GM23338 (cell line): ENCODE measurements at regions not wholly inside any gene's neighbourhood (a gene's known extent, or its start where the extent isn't known, plus 50 kb on each side); places are given as distances from the start of the nearest gene placed in this dataset.

Experiments
- ATAC-seq: fragments of 200-7000 bp; cut with Tn5 transposase; 3 replicates; pipeline ENCODE4 v1.9.1; 2020
- DNase-seq: peaks from one replicate; pipeline ENCODE4 v3.0.0-alpha.2; 2015; ENCODE audit warnings: low spot score
- H2AFZ ChIP-seq: fragments of 200-600 bp; sonication (generic); 2 replicates; pipeline ENCODE4 v1.8.0; 2016; ENCODE audit warnings: antibody characterized with exemption, mild to moderate bottlenecking, moderate library complexity
- H3F3A ChIP-seq: fragments of 200-600 bp; sonication (generic); replicated peaks from 2 replicates; pipeline ENCODE4 v1.8.0; 2017; ENCODE audit warnings: antibody characterized with exemption, mixed run types, low read depth
- H3K27ac ChIP-seq: fragments of 200-600 bp; sonication (generic); 2 replicates; pipeline ENCODE4 v1.6.1; 2016; ENCODE audit warnings: low read depth
- H3K27me3 ChIP-seq: fragments of 200-600 bp; sonication (generic); 2 replicates; pipeline ENCODE4 v1.8.0; 2016; ENCODE audit warnings: mild to moderate bottlenecking, mixed run types, moderate library complexity; ENCODE audit not compliant: insufficient read depth
- H3K36me3 ChIP-seq: fragments of 200-600 bp; sonication (generic); 2 replicates; pipeline ENCODE4 v1.8.0; 2016; ENCODE audit warnings: mild to moderate bottlenecking; ENCODE audit not compliant: insufficient read depth
- H3K4me1 ChIP-seq: fragments of 200-600 bp; sonication (generic); 2 replicates; pipeline ENCODE4 v1.8.0; 2016; ENCODE audit warnings: mild to moderate bottlenecking, moderate library complexity; ENCODE audit not compliant: insufficient read depth
- H3K4me2 ChIP-seq: fragments of 200-600 bp; sonication (generic); 2 replicates; pipeline ENCODE4 v1.7.1; 2017; ENCODE audit warnings: mixed run types
- H3K4me3 ChIP-seq: fragments of 200-600 bp; sonication (generic); 2 replicates; pipeline ENCODE4 v1.6.1; 2016; ENCODE audit warnings: mixed run types
- H3K79me2 ChIP-seq: fragments of 200-600 bp; sonication (generic); replicated peaks from 2 replicates; pipeline ENCODE4 v1.8.0; 2017; ENCODE audit warnings: mild to moderate bottlenecking; ENCODE audit not compliant: insufficient read depth
- H3K9me2 ChIP-seq: fragments of 200-600 bp; sonication (generic); 2 replicates; pipeline ENCODE4 v1.8.0; 2017; ENCODE audit not compliant: insufficient read depth
- H4K20me1 ChIP-seq: fragments of 200-600 bp; sonication (generic); replicated peaks from 2 replicates; pipeline ENCODE4 v1.8.0; 2017; ENCODE audit warnings: mild to moderate bottlenecking; ENCODE audit not compliant: insufficient read depth
- H3K27ac Mint-ChIP-seq: 2 replicates; pipeline ENCODE4 v1.8.0; 2020; ENCODE audit warnings: inconsistent platforms, mild to moderate bottlenecking, moderate library complexity, mixed read lengths
- H3K27me3 Mint-ChIP-seq: 3 replicates; pipeline ENCODE4 v1.8.0; 2022; ENCODE audit warnings: low read depth, mild to moderate bottlenecking, moderate library complexity, mixed read lengths, inconsistent platforms; ENCODE audit not compliant: insufficient read depth, poor library complexity
- H3K36me3 Mint-ChIP-seq: 3 replicates; pipeline ENCODE4 v1.8.0; 2021; ENCODE audit warnings: low read depth, mild to moderate bottlenecking, inconsistent platforms, moderate library complexity, mixed read lengths
- H3K4me1 Mint-ChIP-seq: 3 replicates; pipeline ENCODE4 v1.8.0; 2020; ENCODE audit warnings: mild to moderate bottlenecking, inconsistent platforms, mixed read lengths
- H3K4me3 Mint-ChIP-seq: 3 replicates; pipeline ENCODE4 v1.8.0; 2021; ENCODE audit warnings: moderate library complexity, mild to moderate bottlenecking, inconsistent platforms, mixed read lengths
- H3K9me3 Mint-ChIP-seq: 3 replicates; pipeline ENCODE4 v1.8.0; 2020; ENCODE audit warnings: moderate library complexity, mild to moderate bottlenecking, inconsistent platforms, mixed read lengths
- CREB1 ChIP-seq: fragments of 250-450 bp; sonication (Bioruptor Pico); IDR thresholded peaks from 2 replicates; pipeline ENCODE4 v1.5.0; 2020; ENCODE audit warnings: low read depth, mild to moderate bottlenecking, moderate library complexity
- CTCF ChIP-seq, 2 experiments: fragments of 200-600 bp in 1 of 2; sonication (generic) in 1 of 2; conservative IDR thresholded peaks; 2 replicates each; pipeline versions ENCODE4 v1.5.1 to v1.6.1; 2016 to 2017; ENCODE audit warnings: antibody characterized with exemption in 2 of 2, low read depth in 2 of 2, mild to moderate bottlenecking in 2 of 2, moderate library complexity in 1 of 2
- ETS1 ChIP-seq: IDR thresholded peaks from 2 replicates; pipeline ENCODE4 v1.6.1; 2016; ENCODE audit warnings: antibody characterized with exemption
- EZH2 ChIP-seq: fragments of 200-600 bp; sonication (generic); IDR thresholded peaks from one replicate; pipeline ENCODE4 v1.8.0; 2017; ENCODE audit warnings: antibody characterized with exemption, mild to moderate bottlenecking, low read depth; ENCODE audit not compliant: unreplicated experiment
- EZH2phosphoT487 ChIP-seq: fragments of 200-600 bp; sonication (generic); IDR thresholded peaks from one replicate; pipeline ENCODE4 v1.8.1; 2018; ENCODE audit warnings: antibody characterized with exemption; ENCODE audit not compliant: unreplicated experiment
- JUNB ChIP-seq: IDR thresholded peaks from one replicate; pipeline ENCODE4 v1.6.1; 2016; ENCODE audit warnings: antibody characterized with exemption; ENCODE audit not compliant: unreplicated experiment
- NANOG ChIP-seq: IDR thresholded peaks from 2 replicates; pipeline ENCODE4 v1.6.1; 2016; ENCODE audit warnings: antibody characterized with exemption, borderline replicate concordance
- POLR2AphosphoS5 ChIP-seq: IDR thresholded peaks from 2 replicates; pipeline ENCODE4 v1.6.1; 2016; ENCODE audit warnings: antibody characterized with exemption, low read depth
- REST ChIP-seq: IDR thresholded peaks from one replicate; pipeline ENCODE4 v1.6.1; 2018; ENCODE audit warnings: antibody characterized with exemption; ENCODE audit not compliant: unreplicated experiment
- STAT1 ChIP-seq: IDR thresholded peaks from one replicate; pipeline ENCODE4 v1.6.1; 2016; ENCODE audit warnings: antibody characterized with exemption; ENCODE audit not compliant: unreplicated experiment
- ZNF114 ChIP-seq: fragments of 250-450 bp; sonication (Bioruptor Pico); IDR thresholded peaks from 2 replicates; pipeline ENCODE4 v1.5.0; 2020; ENCODE audit warnings: mild to moderate bottlenecking, moderate library complexity
- ZNF331 ChIP-seq: fragments of 250-450 bp; sonication (Bioruptor Pico); IDR thresholded peaks from 2 replicates; pipeline ENCODE4 v1.5.0; 2020; ENCODE audit warnings: low read depth, mild to moderate bottlenecking, moderate library complexity
- ZNF462 ChIP-seq: fragments of 250-450 bp; sonication (Bioruptor Pico); IDR thresholded peaks from 2 replicates; pipeline ENCODE4 v1.5.0; 2020; ENCODE audit warnings: mild to moderate bottlenecking, moderate library complexity

- H3F3A ChIP-seq = no peaks in the 10 kb centered on the region
- no peak overlapping the region for H3K27ac Mint-ChIP-seq
- no peaks in the 10 kb centered on the region for H4K20me1 ChIP-seq
- H3K4me3 Mint-ChIP-seq = no peak overlapping the region
- ATAC-seq = no peak
- no peak overlapping the region for H2AFZ ChIP-seq
- peaks cover 7% of the 10 kb centered on the region; the same call in 1 of the 2 replicates for H3K4me1 ChIP-seq
- no peak for DNase-seq
- peaks cover 3% of the 10 kb centered on the region; the same call in 1 of the 2 replicates for H3K9me2 ChIP-seq
- peaks cover 6% of the 10 kb centered on the region; the same call in 2 of the 3 replicates for H3K4me1 Mint-ChIP-seq
- no peak overlapping the region for H3K4me2 ChIP-seq
- TF ChIP-seq CREB1 (CRISPR knock-in tag) (no peak), EZH2phosphoT487 (no peak), CTCF (conservative IDR thresholded peaks at IDR 0.05; ENCODE audit: low read depth in 2 of 2) (no peak), JUNB (no peak), EZH2 (no peak), STAT1 (no peak), REST (no peak), ZNF114 (CRISPR knock-in tag) (no peak), ETS1 (no peak), ZNF462 (no peak), ZNF331 (CRISPR knock-in tag) (no peak), POLR2AphosphoS5 (no peak), NANOG (no peak)
- H3K27me3 ChIP-seq = no peaks in the 10 kb centered on the region
- no peaks in the 10 kb centered on the region for H3K36me3 ChIP-seq
- H3K27me3 Mint-ChIP-seq = peaks cover 4% of the 10 kb centered on the region
- H3K36me3 Mint-ChIP-seq = peaks cover 7% of the 10 kb centered on the region; the same call in 2 of the 3 replicates
- no peak overlapping the region for H3K4me3 ChIP-seq
- H3K27ac ChIP-seq = no peak overlapping the region
- H3K79me2 ChIP-seq = no peaks in the 10 kb centered on the region
- peaks cover 14% of the 10 kb centered on the region for H3K9me3 Mint-ChIP-seq
These were observed 262.3 kb downstream of the PTBP2 start for GRCh38 chr1:96983866-96984265.
